Renal cortex interstitium (tissue), 11 donors: ENCODE measurements at regions not wholly inside any gene's neighbourhood (a gene's known extent, or its start where the extent isn't known, plus 50 kb on each side); places are given as distances from the start of the nearest gene placed in this dataset.
"Not testable (repeated sequence)": the region's sequence is repeated elsewhere in the genome, so short reads cannot be mapped to it uniquely, and the experiment has no call there.

Experiments
- DNase-seq, 11 donors: peaks; one replicate each; pipeline ENCODE4 v3.0.0-alpha.2; 2013; ENCODE audit warnings: low read depth in 9 of 11, low spot score in 4 of 11; ENCODE audit errors: extremely low read depth in 1 of 11

DNA sequence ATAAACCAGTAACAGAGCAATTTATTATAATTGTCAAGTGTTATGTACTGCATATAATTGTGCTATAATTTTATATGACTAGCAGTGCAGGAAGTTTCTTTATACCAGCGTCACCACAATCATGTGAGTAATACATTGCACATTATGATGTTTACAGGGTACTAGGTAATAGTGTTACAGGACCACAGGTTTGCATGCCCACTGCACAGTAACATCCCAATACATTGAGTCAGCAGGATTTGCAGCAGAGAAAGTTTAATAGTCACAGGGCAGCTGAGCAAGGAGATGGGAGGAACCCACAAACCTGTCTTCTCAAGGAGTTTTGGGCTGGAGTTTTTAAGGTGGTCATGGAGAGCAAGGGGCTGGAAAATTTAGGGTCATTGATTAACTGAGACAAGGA is 1042.9 kb upstream of the ACVR2A start:
- DNase-seq: no peak

DNA sequence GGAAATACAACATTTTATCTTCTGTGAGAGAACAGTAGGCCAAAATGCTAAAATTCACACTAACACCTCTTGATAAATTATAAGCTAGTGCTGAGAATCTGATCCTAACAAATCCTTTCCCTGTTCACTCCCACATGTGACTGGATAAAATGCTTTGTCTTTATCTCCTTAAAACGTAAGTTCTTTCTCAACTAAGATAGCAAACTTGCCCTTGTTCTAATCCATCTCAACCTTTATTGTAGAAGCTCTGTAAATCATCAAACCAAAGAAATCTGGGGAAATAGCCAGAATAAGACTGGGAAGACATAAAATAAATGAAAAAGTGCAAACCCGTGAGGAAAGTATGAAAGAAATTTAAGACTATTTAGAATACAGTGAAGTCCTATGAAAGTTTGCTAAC is 1058.4 kb upstream of the ACVR2A start:
- DNase-seq: no peak

DNA sequence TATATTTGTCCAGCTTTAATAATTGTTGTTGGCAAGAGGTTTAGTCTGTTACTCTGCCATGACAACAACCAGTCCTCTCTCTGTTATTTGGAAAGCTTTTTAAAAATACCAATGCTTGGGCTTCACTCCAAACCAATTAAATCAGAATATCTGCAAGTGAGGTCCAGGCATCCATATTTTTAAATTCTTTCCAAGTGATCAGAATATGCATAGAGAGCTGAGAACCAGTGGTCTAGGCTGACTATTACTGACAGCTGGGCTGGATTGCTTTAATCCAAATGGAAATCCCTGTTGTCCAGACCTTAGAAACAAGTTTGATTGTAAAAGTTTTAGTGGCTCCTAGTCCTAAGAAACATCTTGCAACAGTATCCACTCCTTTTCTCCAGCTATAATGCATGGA is 1059.7 kb upstream of the ACVR2A start:
- DNase-seq: no peak

DNA sequence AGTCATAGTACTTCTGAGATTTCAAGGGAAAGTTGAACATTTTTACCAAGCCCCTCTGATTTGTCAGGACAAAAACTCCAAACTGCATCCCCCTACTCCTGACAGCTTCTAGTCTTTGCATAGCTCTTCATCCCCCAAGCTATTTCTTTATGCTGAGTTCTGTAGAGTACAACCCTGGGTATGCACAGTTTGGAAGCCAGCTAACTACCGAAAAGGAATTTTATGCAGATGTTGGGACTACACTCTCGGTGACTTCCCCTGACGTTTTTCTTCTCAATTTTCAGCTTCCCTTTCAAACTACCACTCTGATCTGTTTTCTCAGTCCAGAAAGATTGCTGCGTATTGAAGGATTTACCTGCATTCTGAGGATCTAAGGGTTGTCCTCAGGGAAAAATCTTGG is 1060.2 kb upstream of the ACVR2A start:
- DNase-seq: no peak

DNA sequence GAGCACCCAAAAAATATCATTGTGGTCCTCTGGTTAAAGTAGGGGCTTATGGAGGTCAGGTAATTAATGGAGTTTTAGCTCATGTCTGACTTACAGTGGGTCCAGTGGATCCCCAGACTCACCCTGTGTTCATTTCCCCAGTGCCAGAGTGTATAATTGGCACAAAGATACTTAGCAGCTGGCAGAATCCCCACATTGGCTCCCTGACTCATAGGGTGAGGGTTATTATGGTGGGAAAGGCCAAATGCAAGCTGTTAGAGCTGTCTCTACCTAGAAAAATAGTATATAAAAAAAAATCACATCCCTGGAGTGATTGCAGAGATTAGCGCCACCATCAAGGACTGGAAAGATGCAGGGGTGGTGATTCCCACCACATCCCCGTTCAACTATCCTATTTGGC is 1067.6 kb upstream of the ACVR2A start:
- no peak for DNase-seq

DNA sequence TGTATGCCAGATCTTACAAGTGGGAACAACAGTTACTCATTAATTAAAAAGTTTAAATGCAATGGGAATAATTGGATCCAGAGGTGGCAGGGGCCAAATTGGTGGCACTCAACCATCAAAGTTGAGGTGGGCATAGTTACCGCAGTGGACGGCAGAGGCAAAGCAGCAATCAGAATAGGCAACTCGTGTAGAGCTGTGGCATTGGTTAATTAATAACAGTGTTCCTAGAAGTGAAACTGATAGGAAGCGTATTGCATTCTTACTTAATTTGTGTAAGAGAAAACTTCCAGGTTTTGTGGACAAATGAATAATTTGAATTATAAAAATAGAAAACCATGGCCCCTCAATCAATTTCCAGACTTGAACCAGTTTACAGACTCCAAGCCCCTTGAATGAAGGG is 1068.2 kb upstream of the ACVR2A start:
- no peak for DNase-seq

DNA sequence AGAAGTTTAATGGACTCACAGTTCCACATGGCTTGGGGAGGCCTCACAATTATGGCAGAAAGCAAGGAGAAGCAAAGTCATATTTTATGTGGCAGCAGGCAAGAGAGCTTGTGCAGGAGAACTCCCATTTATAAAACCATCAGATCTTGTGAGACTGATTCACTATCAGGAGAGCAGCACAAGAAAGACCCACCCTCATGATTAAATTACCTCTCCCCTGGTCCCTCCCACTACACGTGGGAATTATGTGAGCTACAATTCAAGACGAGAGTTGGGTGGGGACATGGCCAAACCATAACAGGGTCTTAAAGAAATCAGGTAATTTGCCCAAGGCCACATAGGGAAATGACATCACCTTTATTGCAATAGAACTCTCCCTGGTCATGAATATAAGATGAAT is 1073.3 kb upstream of the ACVR2A start:
- no peak for DNase-seq

DNA sequence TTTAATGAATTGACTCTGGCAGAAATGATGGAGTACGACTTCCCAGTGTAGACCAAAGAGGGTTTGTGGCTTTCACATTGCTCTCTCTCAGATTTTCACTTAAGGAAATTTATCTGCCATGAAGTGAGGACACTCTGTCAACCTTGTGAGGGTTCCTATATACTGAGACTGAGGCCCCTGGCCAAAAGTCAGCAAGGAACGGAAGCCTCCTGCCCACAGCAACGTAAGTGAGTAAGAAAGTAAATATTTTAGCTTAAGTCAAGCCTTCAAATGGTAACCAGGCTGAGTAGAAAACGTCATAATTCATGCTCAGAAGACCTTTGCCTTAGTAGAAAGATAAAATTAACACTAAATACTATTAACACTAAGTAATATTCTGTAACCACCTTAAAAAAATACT is 1080.5 kb upstream of the ACVR2A start:
- no peak for DNase-seq

DNA sequence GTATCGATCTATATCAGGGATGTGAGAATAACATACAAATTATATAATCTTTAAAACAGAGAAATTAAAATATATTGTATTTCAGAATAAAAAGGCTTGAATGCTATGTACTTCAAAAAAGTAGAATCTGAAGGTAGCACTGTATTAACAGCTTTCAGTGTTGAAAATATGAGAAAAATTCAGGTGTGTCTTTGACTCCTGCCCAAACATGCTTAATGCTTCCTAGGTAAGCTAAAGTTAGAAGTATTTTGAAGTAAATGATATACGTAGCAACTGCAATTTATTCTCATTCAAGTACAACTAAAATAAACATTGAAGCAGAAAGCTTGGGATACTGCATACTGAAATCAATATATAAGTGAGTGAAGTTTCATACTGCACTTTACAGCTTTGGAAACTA is 1082.0 kb upstream of the ACVR2A start:
- no peak for DNase-seq

DNA sequence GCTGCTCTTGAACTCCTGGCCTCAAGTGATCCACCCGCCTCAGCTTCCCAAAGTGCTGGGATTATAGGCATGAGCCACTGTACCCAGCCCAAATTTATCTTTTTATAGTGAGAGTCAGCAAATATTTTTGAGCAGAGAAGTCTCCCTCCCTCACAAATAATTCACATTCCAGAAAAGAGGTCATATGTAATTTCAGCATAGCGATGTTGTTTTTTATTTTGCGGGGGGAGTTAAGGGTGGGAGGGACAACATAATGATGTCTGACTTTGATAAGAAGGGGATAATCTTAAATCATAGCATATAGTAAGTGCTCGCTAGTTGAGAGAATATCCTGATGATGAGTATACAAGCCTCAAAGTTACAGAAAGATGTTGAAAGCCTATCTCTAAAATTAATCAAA is 1090.2 kb upstream of the ACVR2A start:
- peak in 2 of 11 donors; percentile 5 to 27 for DNase-seq

DNA sequence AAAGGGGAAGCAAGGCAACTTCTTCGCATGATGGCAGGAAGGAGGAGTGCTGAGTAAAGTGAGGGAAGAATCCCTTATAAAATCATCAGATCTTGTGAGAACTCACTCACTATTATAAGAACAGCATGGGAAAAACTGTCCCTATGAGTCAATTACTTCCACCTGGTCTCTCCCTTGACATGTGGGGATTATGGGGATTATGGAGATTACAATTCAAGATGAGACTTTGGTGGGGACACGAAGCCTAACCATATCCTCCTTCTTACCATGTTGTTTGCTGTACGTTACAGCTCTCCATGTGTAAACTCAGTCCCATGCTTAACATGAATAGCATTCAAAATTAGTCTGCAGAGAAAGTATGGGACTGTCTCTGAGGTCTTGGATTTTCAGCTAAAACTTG is 1096.8 kb upstream of the ACVR2A start:
- DNase-seq: no peak

DNA sequence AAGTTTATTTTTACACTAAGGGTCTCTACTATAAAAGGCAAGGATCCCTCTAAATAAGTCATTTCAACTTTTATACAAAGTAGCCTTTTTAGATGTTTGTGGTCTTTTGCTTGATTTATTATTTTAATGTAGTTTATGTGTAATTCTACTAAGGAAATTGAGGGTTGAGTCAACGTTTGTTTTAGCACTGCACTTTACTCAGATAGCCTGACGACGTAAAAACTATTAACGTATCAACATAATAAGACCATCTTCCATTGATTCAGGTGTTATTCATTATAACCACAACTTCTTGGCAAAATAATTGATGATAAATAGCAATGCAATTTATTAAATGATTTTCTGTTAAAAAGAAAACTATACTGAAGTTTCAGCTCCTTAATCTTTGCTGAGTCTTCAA is 1103.6 kb upstream of the ACVR2A start:
- no peak for DNase-seq

DNA sequence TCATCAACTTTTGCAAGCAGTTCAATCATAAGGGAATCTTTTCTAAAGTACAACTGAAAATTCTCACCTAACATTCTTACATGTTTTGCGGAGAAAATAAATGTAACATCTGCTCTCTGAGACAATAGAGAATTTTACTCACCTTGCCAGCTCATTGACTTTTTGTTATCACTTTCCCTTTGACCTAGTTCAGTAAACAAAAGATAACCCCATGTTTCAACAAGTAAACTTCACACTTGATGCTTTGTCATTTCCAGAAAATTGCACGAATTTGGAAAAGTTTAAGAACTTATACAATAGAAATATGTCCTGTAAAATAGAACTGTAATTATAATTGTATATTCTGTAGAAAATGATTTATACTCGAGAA is 1110.0 kb upstream of the ACVR2A start:
- no peak for DNase-seq

DNA sequence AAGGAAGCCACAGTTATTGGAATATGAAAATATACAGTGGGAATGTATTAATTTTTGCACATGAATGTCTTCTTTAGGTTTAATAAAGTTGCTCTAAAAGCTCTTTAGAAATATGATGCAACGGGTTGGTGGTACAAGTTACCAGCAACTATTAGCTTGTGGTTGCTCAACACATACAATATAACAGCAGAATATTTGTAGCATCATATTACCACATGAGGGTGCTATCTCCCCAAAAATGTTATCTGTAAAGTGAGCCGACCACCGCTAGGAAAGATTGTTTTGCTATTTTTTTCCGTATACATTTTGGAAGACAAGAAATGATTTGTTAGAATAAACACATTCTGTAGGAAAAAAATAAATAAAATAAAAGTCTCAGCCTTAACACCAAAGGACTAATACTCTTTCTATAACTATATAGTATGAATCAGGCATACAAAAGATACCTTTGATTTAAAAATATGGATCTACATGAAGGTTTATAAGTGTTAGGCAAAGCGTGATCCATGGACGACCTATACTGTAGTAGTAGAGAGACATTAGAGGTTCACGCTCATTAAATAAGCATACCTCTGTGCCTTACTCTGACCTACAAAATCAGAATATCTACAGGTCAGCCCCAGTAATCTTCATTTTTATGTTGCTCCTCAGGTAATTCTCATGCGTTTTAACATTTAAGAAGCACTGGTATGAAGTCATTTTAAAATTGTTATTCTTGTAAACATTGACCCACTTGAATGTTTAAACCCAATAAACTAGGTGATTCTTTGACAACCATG is 1110.6 kb upstream of the ACVR2A start:
- peak; percentile 19 to 65 (median 41) for DNase-seq

DNA sequence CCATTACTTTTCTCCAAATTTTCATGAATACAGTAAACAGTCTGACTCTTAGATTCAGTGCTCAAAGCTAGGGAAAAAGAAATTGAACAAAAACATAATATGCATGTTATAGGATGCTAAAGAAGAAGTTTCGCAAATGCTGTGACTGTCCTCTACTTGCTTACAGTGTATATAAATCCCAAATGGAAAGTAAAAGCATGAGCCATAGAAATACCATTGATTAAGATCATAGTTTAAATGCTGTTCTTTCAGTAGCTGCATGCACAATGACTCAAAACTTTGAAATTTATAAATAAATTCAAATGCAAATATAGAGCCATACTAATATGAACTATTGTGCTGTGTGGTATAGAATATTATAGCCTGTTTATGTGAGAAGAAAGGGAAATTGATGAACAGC is 1113.9 kb upstream of the ACVR2A start:
- DNase-seq: no peak

DNA sequence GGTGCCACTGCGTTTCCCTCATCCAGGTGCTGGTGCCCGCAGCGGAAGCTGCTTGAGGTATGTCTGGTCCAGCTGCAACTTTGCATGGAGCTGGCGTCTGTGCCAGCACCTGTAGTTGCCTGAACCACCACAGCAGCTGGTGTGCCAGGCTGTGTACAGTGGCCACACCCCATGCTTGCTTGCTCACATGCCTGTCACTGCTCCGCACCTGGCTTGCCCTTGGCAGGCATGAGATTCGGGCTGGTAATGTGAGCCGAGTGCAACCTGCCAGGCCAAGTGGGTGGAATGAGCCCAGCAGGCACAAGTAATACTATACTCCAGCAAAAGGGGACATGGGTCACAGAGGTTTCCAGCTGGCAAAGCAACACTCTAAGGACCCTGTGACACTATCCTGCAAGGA is 1123.3 kb upstream of the ACVR2A start:
- no peak for DNase-seq

DNA sequence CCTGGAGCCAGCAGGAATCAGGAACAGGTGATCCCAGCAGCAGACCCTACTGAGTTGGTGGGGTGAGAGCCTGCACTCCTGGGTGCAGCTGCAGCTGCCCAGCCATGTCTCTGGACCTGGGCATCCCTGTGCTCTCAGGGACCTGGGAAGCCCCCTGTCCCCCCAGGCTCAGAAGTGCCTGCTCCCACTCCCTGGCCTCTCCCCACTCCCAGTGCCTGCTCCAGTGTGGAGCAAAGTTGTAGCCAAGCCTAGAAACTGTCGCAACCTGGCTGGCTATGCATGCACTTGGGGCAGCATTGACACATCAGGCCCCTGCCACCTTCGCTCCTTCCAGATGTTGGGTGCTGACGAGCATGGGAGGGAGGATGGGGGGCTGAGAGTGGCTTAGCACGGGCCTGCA is 1124.7 kb upstream of the ACVR2A start:
- DNase-seq: no peak

DNA sequence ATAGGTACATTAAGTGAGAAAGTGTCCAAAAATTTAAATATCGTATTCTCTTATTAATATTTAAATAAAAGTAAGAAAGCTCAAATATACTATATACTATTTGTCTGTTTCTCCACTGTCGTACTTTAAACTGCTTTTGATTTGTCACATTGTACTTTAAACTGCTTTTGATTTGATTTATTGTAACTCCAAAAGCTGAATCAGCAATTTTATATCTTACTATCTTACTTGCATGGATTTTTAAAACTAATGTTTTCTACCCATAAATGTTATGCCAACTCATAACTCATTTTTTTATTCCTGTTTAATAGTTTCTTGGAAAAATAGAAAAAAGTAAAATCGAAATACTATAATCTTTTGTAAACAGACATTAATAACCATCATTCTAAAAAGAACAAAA is 1128.2 kb upstream of the ACVR2A start:
- no peak for DNase-seq

DNA sequence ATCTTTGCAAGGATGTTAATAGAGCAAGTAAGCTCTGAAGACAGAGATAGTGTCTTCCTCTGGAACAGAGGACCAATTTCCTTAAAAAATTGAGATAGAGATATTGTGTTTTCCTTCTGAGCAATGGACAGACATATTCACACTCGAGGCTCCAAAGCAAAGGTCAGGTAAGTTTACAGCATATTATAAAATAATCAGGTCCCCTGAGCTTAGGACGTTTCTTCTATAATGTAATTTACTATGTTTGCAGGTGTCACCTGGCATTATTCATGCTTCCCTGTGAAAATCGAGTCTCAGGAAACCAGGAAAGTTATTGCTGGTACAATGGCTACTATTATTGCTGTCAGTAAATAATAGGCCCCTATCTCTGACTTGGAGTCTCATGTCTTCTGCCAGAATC is 1135.8 kb upstream of the ACVR2A start:
- no peak for DNase-seq

DNA sequence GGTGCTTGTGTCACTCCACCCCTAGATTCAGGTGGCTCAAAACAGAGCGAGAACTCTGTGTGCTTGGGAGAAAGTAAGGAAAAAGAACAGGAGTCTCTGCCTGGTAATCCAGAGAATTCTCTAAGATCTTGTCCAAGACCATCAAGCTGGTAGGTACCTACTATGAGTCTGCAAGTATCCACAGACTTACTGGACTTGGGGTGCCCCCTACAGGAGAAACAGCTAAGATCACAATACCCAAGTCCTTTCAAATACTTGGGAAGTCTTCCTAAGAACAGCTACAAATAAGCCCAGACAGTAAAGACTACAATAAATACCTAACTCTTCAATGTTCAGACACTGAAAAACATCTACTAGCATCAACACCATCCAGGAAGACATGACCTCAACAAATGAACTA is 1143.6 kb upstream of the ACVR2A start:
- no peak for DNase-seq

DNA sequence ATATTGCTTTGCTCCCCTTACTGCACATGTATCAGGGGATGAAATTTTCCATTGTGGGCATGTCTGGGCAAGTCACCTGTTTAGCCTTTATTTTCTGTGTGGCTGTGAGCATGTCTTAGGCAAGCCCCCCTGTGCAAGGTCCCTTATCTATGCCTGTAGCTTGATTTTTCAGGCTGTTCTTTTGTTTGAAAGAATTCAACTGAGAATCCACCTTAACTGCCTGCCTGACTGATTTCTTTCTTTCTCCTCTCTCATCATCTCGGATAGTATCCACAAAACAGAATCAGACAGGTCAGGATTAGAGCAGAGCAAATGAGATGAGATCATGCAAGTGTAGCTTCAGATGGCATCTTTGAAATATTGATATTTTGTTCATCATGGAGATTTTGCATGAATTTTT is 1147.5 kb upstream of the ACVR2A start:
- DNase-seq: no peak

DNA sequence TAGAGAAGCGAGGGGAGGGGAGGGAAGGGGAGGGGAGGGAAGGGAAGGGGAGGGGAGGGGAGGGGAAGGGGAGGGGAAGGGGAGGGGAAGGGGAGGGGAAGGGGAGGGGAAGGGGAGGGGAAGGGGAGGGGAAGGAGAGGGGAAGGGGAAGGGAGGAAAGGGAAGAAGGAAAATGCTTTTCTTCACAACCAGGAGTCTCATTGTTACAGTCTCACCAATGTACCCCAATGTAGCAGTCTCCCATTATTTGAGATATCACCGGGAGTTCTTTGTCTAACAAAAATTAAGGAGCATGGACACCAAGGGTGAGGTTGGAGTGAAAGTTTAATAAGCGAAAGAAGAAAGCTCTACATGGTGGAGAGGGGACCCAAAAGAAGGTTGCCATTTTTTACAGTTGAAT is 1148.0 kb upstream of the ACVR2A start:
- DNase-seq: not testable (repeated sequence)
